ENCODE measurements at regions not wholly inside any gene's neighbourhood (a gene's known extent, or its start where the extent isn't known, plus 50 kb on each side); places are given as distances from the start of the nearest gene placed in this dataset.

DNA sequence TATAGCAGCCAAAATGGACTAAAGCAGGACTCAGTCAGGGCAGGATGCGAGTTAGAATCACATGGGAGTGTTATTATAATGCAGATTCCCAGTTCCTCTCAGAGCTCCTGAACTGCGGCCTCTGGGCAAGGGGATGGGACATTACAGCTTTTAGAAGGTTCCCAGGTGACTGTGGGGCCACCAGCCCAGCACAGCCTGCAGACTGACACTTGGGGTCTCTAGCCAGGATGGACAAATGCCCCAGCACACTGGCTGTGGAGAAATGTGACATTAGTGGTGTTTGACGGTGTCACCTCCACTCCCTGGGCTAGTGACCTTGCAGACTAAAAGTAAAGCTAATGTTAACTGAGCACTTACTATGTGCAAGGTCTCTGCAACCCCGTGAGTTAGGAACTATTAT is 238.0 kb upstream of the HS6ST1 start (continued):
- TF ChIP-seq, protein P1, sequence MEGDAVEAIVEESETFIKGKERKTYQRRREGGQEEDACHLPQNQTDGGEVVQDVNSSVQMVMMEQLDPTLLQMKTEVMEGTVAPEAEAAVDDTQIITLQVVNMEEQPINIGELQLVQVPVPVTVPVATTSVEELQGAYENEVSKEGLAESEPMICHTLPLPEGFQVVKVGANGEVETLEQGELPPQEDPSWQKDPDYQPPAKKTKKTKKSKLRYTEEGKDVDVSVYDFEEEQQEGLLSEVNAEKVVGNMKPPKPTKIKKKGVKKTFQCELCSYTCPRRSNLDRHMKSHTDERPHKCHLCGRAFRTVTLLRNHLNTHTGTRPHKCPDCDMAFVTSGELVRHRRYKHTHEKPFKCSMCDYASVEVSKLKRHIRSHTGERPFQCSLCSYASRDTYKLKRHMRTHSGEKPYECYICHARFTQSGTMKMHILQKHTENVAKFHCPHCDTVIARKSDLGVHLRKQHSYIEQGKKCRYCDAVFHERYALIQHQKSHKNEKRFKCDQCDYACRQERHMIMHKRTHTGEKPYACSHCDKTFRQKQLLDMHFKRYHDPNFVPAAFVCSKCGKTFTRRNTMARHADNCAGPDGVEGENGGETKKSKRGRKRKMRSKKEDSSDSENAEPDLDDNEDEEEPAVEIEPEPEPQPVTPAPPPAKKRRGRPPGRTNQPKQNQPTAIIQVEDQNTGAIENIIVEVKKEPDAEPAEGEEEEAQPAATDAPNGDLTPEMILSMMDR (IDR thresholded peaks at IDR 0.05; ENCODE audit: low read depth, low read length, missing input control) = no peak
- TF ChIP-seq NR2F2 (IDR thresholded peaks at IDR 0.05) (no peak), SP1 (IDR thresholded peaks at IDR 0.05) (no peak)

DNA sequence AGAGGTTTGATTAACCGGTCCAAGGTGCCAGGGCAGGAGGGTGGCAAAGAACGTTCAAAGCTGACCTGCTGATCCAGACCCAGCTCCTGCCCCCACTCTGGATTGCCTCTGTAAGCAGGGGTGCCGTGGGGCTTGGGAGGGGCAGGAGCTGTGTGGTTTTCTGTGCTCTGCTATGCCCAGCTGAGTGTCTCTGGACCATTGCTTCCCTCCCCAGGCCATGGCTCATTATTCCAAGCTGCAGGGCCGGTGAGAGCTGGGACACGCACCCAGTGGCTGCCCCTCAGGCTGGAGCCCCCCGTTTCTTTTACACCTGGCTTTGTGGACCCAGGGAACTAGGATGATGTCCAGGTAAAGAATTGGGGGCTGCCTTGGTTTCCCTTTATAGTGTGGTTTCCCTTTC is 238.4 kb upstream of the HS6ST1 start:
- Histone ChIP-seq H3K9me3 (ENCODE audit: control insufficient read depth in 4 of 4, low read length in 3 of 4) (no peaks in the 10 kb centered on the region), H3K9ac (ENCODE audit: low read depth in 1 of 2, low read length in 2 of 2) (no peak overlapping the region), H3K27ac (ENCODE audit: low read depth in 1 of 2, low read length in 2 of 2) (no peak overlapping the region), H3K4me1 (ENCODE audit: control insufficient read depth in 4 of 4, insufficient read depth in 4 of 4, low read length in 3 of 4) (no peaks in the 10 kb centered on the region), H3K4me3 (ENCODE audit: low read depth in 1 of 3, low read length in 3 of 3) (no peak overlapping the region), H3K36me3 (ENCODE audit: control insufficient read depth in 4 of 4, insufficient read depth in 3 of 4, low read depth in 1 of 4, low read length in 3 of 4) (no peaks in the 10 kb centered on the region), H3K27me3 (ENCODE audit: control insufficient read depth in 4 of 4, insufficient read depth in 4 of 4, low read length in 3 of 4) (no peaks in the 10 kb centered on the region)
- no peak for DNase-seq (ENCODE audit: low spot score)
- 84% methylated on average over 6 of the region's 6 CpGs for WGBS
- TF ChIP-seq NR2F2 (IDR thresholded peaks at IDR 0.05) = no peak
- TF ChIP-seq YY1 (IDR thresholded peaks at IDR 0.05) = no peak
- no peak for TF ChIP-seq FOXA2 (IDR thresholded peaks at IDR 0.05)

DNA sequence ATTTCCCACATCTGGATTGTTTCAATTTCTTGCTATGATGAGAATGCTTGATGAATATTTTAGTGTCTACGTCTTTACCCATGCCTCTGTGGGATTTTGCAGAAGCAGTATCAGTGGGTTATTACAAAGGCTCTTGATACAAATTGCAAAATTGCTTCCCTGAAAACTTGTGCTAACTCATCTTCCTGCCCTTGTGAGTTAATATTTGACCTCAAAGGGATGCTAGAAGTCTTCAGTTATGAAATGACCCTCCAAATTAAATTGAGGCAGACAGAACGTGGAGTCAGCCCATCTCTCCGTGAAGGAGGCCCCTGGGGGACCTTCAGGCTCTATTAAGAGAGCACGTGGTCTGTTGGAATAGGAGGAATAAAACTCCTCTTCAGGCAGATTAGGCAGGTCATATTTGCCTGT is 239.2 kb upstream of the HS6ST1 start:
- no peaks in the 10 kb centered on the region for H3K4me1 ChIP-seq (ENCODE audit: control insufficient read depth in 4 of 4, insufficient read depth in 4 of 4, low read length in 3 of 4)
- DNase-seq (ENCODE audit: low spot score) = no peak
- H3K27ac ChIP-seq (ENCODE audit: low read depth in 1 of 2, low read length in 2 of 2) = no peak overlapping the region
- no peak overlapping the region for H3K9ac ChIP-seq (ENCODE audit: low read depth in 1 of 2, low read length in 2 of 2)
- WGBS = 68% methylated on average over 4 of the region's 4 CpGs
- no peaks in the 10 kb centered on the region for H3K36me3 ChIP-seq (ENCODE audit: control insufficient read depth in 4 of 4, insufficient read depth in 3 of 4, low read depth in 1 of 4, low read length in 3 of 4)
- H3K27me3 ChIP-seq (ENCODE audit: control insufficient read depth in 4 of 4, insufficient read depth in 4 of 4, low read length in 3 of 4) = no peaks in the 10 kb centered on the region
- H3K9me3 ChIP-seq (ENCODE audit: control insufficient read depth in 4 of 4, low read length in 3 of 4) = no peaks in the 10 kb centered on the region
- TF ChIP-seq, protein P2, sequence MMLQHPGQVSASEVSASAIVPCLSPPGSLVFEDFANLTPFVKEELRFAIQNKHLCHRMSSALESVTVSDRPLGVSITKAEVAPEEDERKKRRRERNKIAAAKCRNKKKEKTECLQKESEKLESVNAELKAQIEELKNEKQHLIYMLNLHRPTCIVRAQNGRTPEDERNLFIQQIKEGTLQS (IDR thresholded peaks at IDR 0.05) = no peak
- TF ChIP-seq JUND (IDR thresholded peaks at IDR 0.05) (no peak), HNF4A (conservative IDR thresholded peaks at IDR 0.05) (no peak), HNF4G (IDR thresholded peaks at IDR 0.05) (no peak), FOXA2 (IDR thresholded peaks at IDR 0.05) (no peak), RXRA (IDR thresholded peaks at IDR 0.05) (no peak), FOXA1 (IDR thresholded peaks at IDR 0.05) (no peak), TAF1 (conservative IDR thresholded peaks at IDR 0.05) (no peak), EGR1 (IDR thresholded peaks at IDR 0.05; ENCODE audit: low read depth in 2 of 2) (no peak), GABPA (IDR thresholded peaks at IDR 0.05 in 1 of 2, conservative IDR thresholded peaks at IDR 0.05 in 1 of 2) (no peak), RAD21 (IDR thresholded peaks at IDR 0.05) (no peak)
- TF ChIP-seq, protein P3, sequence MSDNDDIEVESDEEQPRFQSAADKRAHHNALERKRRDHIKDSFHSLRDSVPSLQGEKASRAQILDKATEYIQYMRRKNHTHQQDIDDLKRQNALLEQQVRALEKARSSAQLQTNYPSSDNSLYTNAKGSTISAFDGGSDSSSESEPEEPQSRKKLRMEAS (IDR thresholded peaks at IDR 0.05) = no peak
- TF ChIP-seq, protein P4, sequence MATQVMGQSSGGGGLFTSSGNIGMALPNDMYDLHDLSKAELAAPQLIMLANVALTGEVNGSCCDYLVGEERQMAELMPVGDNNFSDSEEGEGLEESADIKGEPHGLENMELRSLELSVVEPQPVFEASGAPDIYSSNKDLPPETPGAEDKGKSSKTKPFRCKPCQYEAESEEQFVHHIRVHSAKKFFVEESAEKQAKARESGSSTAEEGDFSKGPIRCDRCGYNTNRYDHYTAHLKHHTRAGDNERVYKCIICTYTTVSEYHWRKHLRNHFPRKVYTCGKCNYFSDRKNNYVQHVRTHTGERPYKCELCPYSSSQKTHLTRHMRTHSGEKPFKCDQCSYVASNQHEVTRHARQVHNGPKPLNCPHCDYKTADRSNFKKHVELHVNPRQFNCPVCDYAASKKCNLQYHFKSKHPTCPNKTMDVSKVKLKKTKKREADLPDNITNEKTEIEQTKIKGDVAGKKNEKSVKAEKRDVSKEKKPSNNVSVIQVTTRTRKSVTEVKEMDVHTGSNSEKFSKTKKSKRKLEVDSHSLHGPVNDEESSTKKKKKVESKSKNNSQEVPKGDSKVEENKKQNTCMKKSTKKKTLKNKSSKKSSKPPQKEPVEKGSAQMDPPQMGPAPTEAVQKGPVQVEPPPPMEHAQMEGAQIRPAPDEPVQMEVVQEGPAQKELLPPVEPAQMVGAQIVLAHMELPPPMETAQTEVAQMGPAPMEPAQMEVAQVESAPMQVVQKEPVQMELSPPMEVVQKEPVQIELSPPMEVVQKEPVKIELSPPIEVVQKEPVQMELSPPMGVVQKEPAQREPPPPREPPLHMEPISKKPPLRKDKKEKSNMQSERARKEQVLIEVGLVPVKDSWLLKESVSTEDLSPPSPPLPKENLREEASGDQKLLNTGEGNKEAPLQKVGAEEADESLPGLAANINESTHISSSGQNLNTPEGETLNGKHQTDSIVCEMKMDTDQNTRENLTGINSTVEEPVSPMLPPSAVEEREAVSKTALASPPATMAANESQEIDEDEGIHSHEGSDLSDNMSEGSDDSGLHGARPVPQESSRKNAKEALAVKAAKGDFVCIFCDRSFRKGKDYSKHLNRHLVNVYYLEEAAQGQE (IDR thresholded peaks at IDR 0.05) = no peak
- TF ChIP-seq, protein P1 (IDR thresholded peaks at IDR 0.05; ENCODE audit: low read depth, low read length, missing input control) = no peak
- H3K4me3 ChIP-seq (ENCODE audit: low read depth in 1 of 3, low read length in 3 of 3) = no peak overlapping the region

Data from liver (tissue), 8 donors.